ENCODE measurements at regions not wholly inside any gene's neighbourhood (a gene's known extent, or its start where the extent isn't known, plus 50 kb on each side); places are given as distances from the start of the nearest gene placed in this dataset.
"Not testable (repeated sequence)": the region's sequence is repeated elsewhere in the genome, so short reads cannot be mapped to it uniquely, and the experiment has no call there.

DNA sequence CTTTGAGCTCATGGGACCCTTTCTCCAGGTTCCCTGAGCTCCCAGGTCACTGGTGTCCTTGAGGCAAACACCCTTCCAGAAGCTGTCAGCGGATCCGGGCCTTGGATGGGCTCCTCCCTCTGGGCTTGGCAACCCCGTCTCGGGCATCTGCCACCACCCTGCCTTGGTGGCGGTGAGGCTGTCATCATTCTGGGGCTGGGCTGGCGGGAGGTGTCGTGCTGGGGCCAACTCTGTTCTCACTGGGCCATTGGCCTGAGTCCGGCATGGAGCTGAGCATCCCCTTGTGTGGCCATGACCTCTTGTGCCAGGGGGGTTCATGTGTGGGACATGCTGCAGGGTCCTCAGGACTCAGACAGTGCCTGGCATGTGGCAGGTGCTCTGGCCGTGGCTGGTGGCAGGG, 197.6 kb downstream of the LAT start:
- Histone ChIP-seq H3K79me2 (ENCODE audit: insufficient read depth, low read length) (no peaks in the 10 kb centered on the region), H3K9me3 (ENCODE audit: low read length) (no peaks in the 10 kb centered on the region), H3K4me3 (replicated peaks in 1 of 3; ENCODE audit: insufficient read depth in 1 of 3, low read depth in 2 of 3, low read length in 3 of 3) (no peak overlapping the region), H3K27me3 (ENCODE audit: control insufficient read depth in 1 of 2, insufficient read depth in 2 of 2, low read length in 2 of 2) (no peaks in the 10 kb centered on the region; a peak in 1 of 5 replicates), H3K27ac (ENCODE audit: extremely low read length, insufficient read depth, low read length) (no peak overlapping the region), H3K4me2 (ENCODE audit: low read depth, low read length) (no peak overlapping the region), H3K9ac (ENCODE audit: insufficient read depth, low read depth, low read length) (no peak overlapping the region), H3K4me1 (ENCODE audit: insufficient read depth, low read length) (peaks cover 67% of the 10 kb centered on the region), H2AFZ (ENCODE audit: low read length) (no peak overlapping the region), H4K20me1 (ENCODE audit: insufficient read depth, low read length) (no peaks in the 10 kb centered on the region), H3K36me3 (replicated peaks in 1 of 2; ENCODE audit: control insufficient read depth in 1 of 2, insufficient read depth in 2 of 2, low read length in 2 of 2) (no peaks in the 10 kb centered on the region)
- ChIA-PET POLR2A (no interaction called here), CTCF (ENCODE audit: low intra/inter-chr PET ratio, low total read pairs) (no interaction called here)
- BruUV-seq (replicated peaks) = no TSS peak
- TF ChIP-seq, protein P1, sequence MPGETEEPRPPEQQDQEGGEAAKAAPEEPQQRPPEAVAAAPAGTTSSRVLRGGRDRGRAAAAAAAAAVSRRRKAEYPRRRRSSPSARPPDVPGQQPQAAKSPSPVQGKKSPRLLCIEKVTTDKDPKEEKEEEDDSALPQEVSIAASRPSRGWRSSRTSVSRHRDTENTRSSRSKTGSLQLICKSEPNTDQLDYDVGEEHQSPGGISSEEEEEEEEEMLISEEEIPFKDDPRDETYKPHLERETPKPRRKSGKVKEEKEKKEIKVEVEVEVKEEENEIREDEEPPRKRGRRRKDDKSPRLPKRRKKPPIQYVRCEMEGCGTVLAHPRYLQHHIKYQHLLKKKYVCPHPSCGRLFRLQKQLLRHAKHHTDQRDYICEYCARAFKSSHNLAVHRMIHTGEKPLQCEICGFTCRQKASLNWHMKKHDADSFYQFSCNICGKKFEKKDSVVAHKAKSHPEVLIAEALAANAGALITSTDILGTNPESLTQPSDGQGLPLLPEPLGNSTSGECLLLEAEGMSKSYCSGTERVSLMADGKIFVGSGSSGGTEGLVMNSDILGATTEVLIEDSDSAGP (CRISPR knock-in tag; IDR thresholded peaks at IDR 0.05; ENCODE audit: borderline replicate concordance) = 0 out of 2 replicates have a peak, but pooled peaks have one; percentile 2
- no peak for TF ChIP-seq REPIN1 (CRISPR knock-in tag; IDR thresholded peaks at IDR 0.05; ENCODE audit: borderline replicate concordance, low read depth)
- DNase-seq (ENCODE audit: low spot score) = no peak
- 85% methylated on average over 6 of the region's 9 CpGs for WGBS (ENCODE audit: low lambda C conversion rate)
- no peak for ATAC-seq
- intact Hi-C loops (cut with micrococcal nuclease; ENCODE audit: unreplicated experiment) (no loop called here), in situ Hi-C loops (cut with HindIII; ENCODE audit: extremely low pct_ligation_motif_present, low pct_unique_long_range_greater_than_20kb) (no loop called here)
- no peak for FAIRE-seq

DNA sequence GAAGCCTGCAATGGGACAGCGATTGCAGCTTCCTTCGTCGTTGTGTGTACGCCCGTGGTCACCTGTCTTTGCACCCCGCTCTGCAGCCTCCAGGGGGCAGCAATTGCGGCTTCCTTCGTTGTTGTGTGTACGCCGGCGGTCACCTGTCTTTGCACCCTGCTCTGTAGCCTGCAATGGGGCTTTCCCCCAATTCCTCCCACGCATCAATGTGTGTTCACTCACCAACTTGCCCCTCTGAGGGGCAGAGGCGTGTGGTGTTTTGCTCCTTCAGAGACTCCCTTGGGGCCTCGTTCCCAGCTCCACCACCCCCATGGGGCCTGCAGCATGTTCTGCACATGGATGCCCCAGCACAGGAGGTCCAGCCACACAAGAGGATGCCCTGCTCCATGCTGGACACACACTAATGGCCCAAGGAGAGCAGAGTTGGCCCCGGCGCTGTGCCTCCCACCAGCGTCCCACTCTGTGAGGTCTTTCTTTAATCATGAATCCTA, 197.1 kb downstream of the LAT start:
- FAIRE-seq; CTCF ChIA-PET (ENCODE audit: low intra/inter-chr PET ratio, low total read pairs); H2AFZ ChIP-seq (ENCODE audit: low read length); H3K4me2 ChIP-seq (ENCODE audit: low read depth, low read length); H3K4me3 ChIP-seq (replicated peaks in 1 of 3; ENCODE audit: insufficient read depth in 1 of 3, low read depth in 2 of 3, low read length in 3 of 3); H3K27me3 ChIP-seq (ENCODE audit: control insufficient read depth in 1 of 2, insufficient read depth in 2 of 2, low read length in 2 of 2); BruUV-seq (replicated peaks); H3K27ac ChIP-seq (ENCODE audit: extremely low read length, insufficient read depth, low read length); in situ Hi-C loops (cut with HindIII; ENCODE audit: extremely low pct_ligation_motif_present, low pct_unique_long_range_greater_than_20kb); H4K20me1 ChIP-seq (ENCODE audit: insufficient read depth, low read length); intact Hi-C loops (cut with micrococcal nuclease; ENCODE audit: unreplicated experiment); H3K9ac ChIP-seq (ENCODE audit: insufficient read depth, low read depth, low read length); H3K79me2 ChIP-seq (ENCODE audit: insufficient read depth, low read length); POLR2A ChIA-PET; H3K9me3 ChIP-seq (ENCODE audit: low read length); H3K36me3 ChIP-seq (replicated peaks in 1 of 2; ENCODE audit: control insufficient read depth in 1 of 2, insufficient read depth in 2 of 2, low read length in 2 of 2): not testable (repeated sequence)
- peaks cover 65% of the 10 kb centered on the region for H3K4me1 ChIP-seq (ENCODE audit: insufficient read depth, low read length)
- ATAC-seq = peak; percentile 27
- peak; percentile 43 for DNase-seq (ENCODE audit: low spot score)
- 33% methylated on average over 16 of the region's 17 CpGs for WGBS (ENCODE audit: low lambda C conversion rate)
- TF ChIP-seq NFKB2 (CRISPR knock-in tag; IDR thresholded peaks at IDR 0.05; ENCODE audit: borderline replicate concordance) (peak; percentile 22; the same call in 1 of the 2 replicates), ZNF788 (CRISPR knock-in tag; IDR thresholded peaks at IDR 0.05; ENCODE audit: borderline replicate concordance) (peak; percentile 36; the same call in 1 of the 2 replicates), SMC3 (IDR thresholded peaks at IDR 0.05; ENCODE audit: low read length) (peak; percentile 52), ZNF274 (CRISPR knock-in tag; IDR thresholded peaks at IDR 0.05) (0 out of 2 replicates have a peak, but pooled peaks have one; percentile 33), ZNF232 (CRISPR knock-in tag; IDR thresholded peaks at IDR 0.05; ENCODE audit: borderline replicate concordance) (peak; percentile 27; the same call in 1 of the 2 replicates)
- TF ChIP-seq, protein P2, sequence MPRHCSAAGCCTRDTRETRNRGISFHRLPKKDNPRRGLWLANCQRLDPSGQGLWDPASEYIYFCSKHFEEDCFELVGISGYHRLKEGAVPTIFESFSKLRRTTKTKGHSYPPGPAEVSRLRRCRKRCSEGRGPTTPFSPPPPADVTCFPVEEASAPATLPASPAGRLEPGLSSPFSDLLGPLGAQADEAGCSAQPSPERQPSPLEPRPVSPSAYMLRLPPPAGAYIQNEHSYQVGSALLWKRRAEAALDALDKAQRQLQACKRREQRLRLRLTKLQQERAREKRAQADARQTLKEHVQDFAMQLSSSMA (CRISPR knock-in tag; IDR thresholded peaks at IDR 0.05) = 0 out of 2 replicates have a peak, but pooled peaks have one; percentile 42
- TF ChIP-seq, protein P3, sequence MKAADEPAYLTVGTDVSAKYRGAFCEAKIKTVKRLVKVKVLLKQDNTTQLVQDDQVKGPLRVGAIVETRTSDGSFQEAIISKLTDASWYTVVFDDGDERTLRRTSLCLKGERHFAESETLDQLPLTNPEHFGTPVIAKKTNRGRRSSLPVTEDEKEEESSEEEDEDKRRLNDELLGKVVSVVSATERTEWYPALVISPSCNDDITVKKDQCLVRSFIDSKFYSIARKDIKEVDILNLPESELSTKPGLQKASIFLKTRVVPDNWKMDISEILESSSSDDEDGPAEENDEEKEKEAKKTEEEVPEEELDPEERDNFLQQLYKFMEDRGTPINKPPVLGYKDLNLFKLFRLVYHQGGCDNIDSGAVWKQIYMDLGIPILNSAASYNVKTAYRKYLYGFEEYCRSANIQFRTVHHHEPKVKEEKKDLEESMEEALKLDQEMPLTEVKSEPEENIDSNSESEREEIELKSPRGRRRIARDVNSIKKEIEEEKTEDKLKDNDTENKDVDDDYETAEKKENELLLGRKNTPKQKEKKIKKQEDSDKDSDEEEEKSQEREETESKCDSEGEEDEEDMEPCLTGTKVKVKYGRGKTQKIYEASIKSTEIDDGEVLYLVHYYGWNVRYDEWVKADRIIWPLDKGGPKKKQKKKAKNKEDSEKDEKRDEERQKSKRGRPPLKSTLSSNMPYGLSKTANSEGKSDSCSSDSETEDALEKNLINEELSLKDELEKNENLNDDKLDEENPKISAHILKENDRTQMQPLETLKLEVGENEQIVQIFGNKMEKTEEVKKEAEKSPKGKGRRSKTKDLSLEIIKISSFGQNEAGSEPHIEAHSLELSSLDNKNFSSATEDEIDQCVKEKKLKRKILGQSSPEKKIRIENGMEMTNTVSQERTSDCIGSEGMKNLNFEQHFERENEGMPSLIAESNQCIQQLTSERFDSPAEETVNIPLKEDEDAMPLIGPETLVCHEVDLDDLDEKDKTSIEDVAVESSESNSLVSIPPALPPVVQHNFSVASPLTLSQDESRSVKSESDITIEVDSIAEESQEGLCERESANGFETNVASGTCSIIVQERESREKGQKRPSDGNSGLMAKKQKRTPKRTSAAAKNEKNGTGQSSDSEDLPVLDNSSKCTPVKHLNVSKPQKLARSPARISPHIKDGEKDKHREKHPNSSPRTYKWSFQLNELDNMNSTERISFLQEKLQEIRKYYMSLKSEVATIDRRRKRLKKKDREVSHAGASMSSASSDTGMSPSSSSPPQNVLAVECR (CRISPR knock-in tag; IDR thresholded peaks at IDR 0.05; ENCODE audit: borderline replicate concordance) = 0 out of 2 replicates have a peak, but pooled peaks have one; percentile 18

All from HepG2 (cell line).